Vagina (tissue), 2 donors: ENCODE measurements at regions not wholly inside any gene's neighbourhood (a gene's known extent, or its start where the extent isn't known, plus 50 kb on each side); places are given as distances from the start of the nearest gene placed in this dataset.

ENCODE experiments used
- DNase-seq, 2 donors: peaks; one replicate each; pipeline ENCODE4 v3.0.0-alpha.2; 2017; ENCODE audit errors: extremely low spot score in 2 of 2
- H3K27ac ChIP-seq: fragments of 200-600 bp; sonication (generic); one replicate; pipeline ENCODE4 v1.5.1; 2019
- H3K27me3 ChIP-seq: fragments of 200-600 bp; sonication (generic); one replicate; pipeline ENCODE4 v1.5.1; 2019
- H3K36me3 ChIP-seq, 2 donors: fragments of 200-600 bp; sonication (generic); one replicate each; pipeline ENCODE4 v1.5.1; 2017 to 2019
- H3K4me1 ChIP-seq: fragments of 200-600 bp; sonication (generic); one replicate; pipeline ENCODE4 v1.5.1; 2019
- H3K4me3 ChIP-seq, 2 donors: fragments of 200-600 bp; sonication (generic); 1 replicate in 1 of 2; 2 replicates in 1 of 2; pipeline ENCODE4 v1.5.1; 2016 to 2019
- H3K9me3 ChIP-seq: fragments of 200-600 bp; sonication (generic); one replicate; pipeline ENCODE4 v1.5.1; 2019
- CTCF ChIP-seq, 3 experiments: fragments of 450-650 bp in 2 of 3; fragments of 200-600 bp in 1 of 3; sonication (generic) in 1 of 3; IDR thresholded peaks; one replicate each; pipeline ENCODE4 v1.5.1; 2017 to 2019; ENCODE audit warnings: antibody characterized with exemption in 3 of 3, mild to moderate bottlenecking in 2 of 3, moderate library complexity in 2 of 3
- POLR2A ChIP-seq, 2 donors: fragments of 450-650 bp; IDR thresholded peaks; one replicate each; pipeline ENCODE4 v1.6.1; 2017; ENCODE audit warnings: antibody characterized with exemption in 2 of 2, mild to moderate bottlenecking in 2 of 2, moderate library complexity in 2 of 2
- POLR2AphosphoS5 ChIP-seq, 2 donors: sonication (generic); formaldehyde crosslinking; IDR thresholded peaks; one replicate each; pipeline ENCODE4 v1.9.0; 2017; ENCODE audit warnings: antibody characterized with exemption in 2 of 2, mild to moderate bottlenecking in 2 of 2, low read depth in 1 of 2; ENCODE audit not compliant: insufficient read depth in 1 of 2
- intact Hi-C: fragments of 100-400 bp; cut with DNase I; formaldehyde crosslinking; loops from one replicate; pipeline ENCODE4 v1.15.1; 2023

- intact Hi-C loops = no loop called here
- H3K4me3 ChIP-seq = no peak overlapping the region
- no peaks in the 10 kb centered on the region for H3K36me3 ChIP-seq
- DNase-seq = no peak
- TF ChIP-seq POLR2AphosphoS5 (IDR thresholded peaks at IDR 0.05; ENCODE audit: insufficient read depth in 1 of 2, low read depth in 1 of 2) = no peak
- TF ChIP-seq CTCF (IDR thresholded peaks at IDR 0.05) = no peak
- TF ChIP-seq POLR2A (IDR thresholded peaks at IDR 0.05) = no peak
- H3K9me3 ChIP-seq = no peaks in the 10 kb centered on the region
- H3K27me3 ChIP-seq = no peaks in the 10 kb centered on the region
- no peaks in the 10 kb centered on the region for H3K4me1 ChIP-seq
- no peak overlapping the region for H3K27ac ChIP-seq
These were observed 209.3 kb downstream of the MTERF1 start for GRCh38 chr7:91671245-91671644.

GRCh38 chr7:91674470-91674869 is 206.0 kb downstream of the MTERF1 start:
- TF ChIP-seq POLR2A (IDR thresholded peaks at IDR 0.05) (no peak), CTCF (IDR thresholded peaks at IDR 0.05) (no peak), POLR2AphosphoS5 (IDR thresholded peaks at IDR 0.05; ENCODE audit: insufficient read depth in 1 of 2, low read depth in 1 of 2) (no peak)
- H3K27me3 ChIP-seq = no peaks in the 10 kb centered on the region
- H3K27ac ChIP-seq = no peak overlapping the region
- H3K9me3 ChIP-seq = no peaks in the 10 kb centered on the region
- no peaks in the 10 kb centered on the region for H3K4me1 ChIP-seq
- H3K36me3 ChIP-seq = no peaks in the 10 kb centered on the region
- H3K4me3 ChIP-seq = no peak overlapping the region
- no peak for DNase-seq
- intact Hi-C loops = no loop called here

- Histone ChIP-seq H3K36me3 (no peaks in the 10 kb centered on the region), H3K4me1 (no peaks in the 10 kb centered on the region), H3K4me3 (no peak overlapping the region), H3K27me3 (no peaks in the 10 kb centered on the region), H3K27ac (no peak overlapping the region), H3K9me3 (no peaks in the 10 kb centered on the region)
- no peak for TF ChIP-seq CTCF (IDR thresholded peaks at IDR 0.05)
- no peak for TF ChIP-seq POLR2A (IDR thresholded peaks at IDR 0.05)
- TF ChIP-seq POLR2AphosphoS5 (IDR thresholded peaks at IDR 0.05; ENCODE audit: insufficient read depth in 1 of 2, low read depth in 1 of 2) = no peak
- DNase-seq = no peak
- intact Hi-C loops = no loop called here
These were observed 198.8 kb downstream of the MTERF1 start for GRCh38 chr7:91681718-91682117.

GRCh38 chr7:91683823-91684222 is 196.7 kb downstream of the MTERF1 start:
- no peak for TF ChIP-seq CTCF (IDR thresholded peaks at IDR 0.05)
- TF ChIP-seq POLR2A (IDR thresholded peaks at IDR 0.05) = no peak
- no peak for TF ChIP-seq POLR2AphosphoS5 (IDR thresholded peaks at IDR 0.05; ENCODE audit: insufficient read depth in 1 of 2, low read depth in 1 of 2)
- Histone ChIP-seq H3K9me3 (no peaks in the 10 kb centered on the region), H3K4me3 (no peak overlapping the region), H3K27me3 (no peaks in the 10 kb centered on the region), H3K4me1 (no peaks in the 10 kb centered on the region), H3K27ac (no peak overlapping the region), H3K36me3 (no peaks in the 10 kb centered on the region)
- no peak for DNase-seq
- intact Hi-C loops = no loop called here

- Histone ChIP-seq H3K27me3 (no peaks in the 10 kb centered on the region), H3K4me3 (no peak overlapping the region), H3K27ac (no peak overlapping the region), H3K4me1 (no peaks in the 10 kb centered on the region), H3K9me3 (no peaks in the 10 kb centered on the region), H3K36me3 (no peaks in the 10 kb centered on the region)
- no peak for DNase-seq
- TF ChIP-seq POLR2AphosphoS5 (IDR thresholded peaks at IDR 0.05; ENCODE audit: insufficient read depth in 1 of 2, low read depth in 1 of 2) (no peak), POLR2A (IDR thresholded peaks at IDR 0.05) (no peak), CTCF (IDR thresholded peaks at IDR 0.05) (no peak)
- intact Hi-C loops = no loop called here
These were observed 195.0 kb downstream of the MTERF1 start for GRCh38 chr7:91685544-91685943.
